ENCODE measurements at regions not wholly inside any gene's neighbourhood (a gene's known extent, or its start where the extent isn't known, plus 50 kb on each side); places are given as distances from the start of the nearest gene placed in this dataset.
"Not testable (repeated sequence)": the region's sequence is repeated elsewhere in the genome, so short reads cannot be mapped to it uniquely, and the experiment has no call there.

GRCh38 chr20:48132834-48133233 lies 347.6 kb upstream of the SULF2 start:
- H3K4me3 ChIP-seq (ENCODE audit: low read depth, low read length) = no peak overlapping the region
- TF ChIP-seq CTCF (IDR thresholded peaks at IDR 0.05; ENCODE audit: low read depth, low read length, missing control alignments) = no peak
- DNase-seq (ENCODE audit: low read depth) = no peak

- DNase-seq (ENCODE audit: low read depth) = no peak
- no peak for TF ChIP-seq CTCF (IDR thresholded peaks at IDR 0.05; ENCODE audit: low read depth, low read length, missing control alignments)
- H3K4me3 ChIP-seq (ENCODE audit: low read depth, low read length) = no peak overlapping the region
Measured at GRCh38 chr20:48131581-48131980, 346.3 kb upstream of the SULF2 start.

GRCh38 chr20:48129345-48129942 lies 344.2 kb upstream of the SULF2 start:
- no peak for DNase-seq (ENCODE audit: low read depth)
- TF ChIP-seq CTCF (IDR thresholded peaks at IDR 0.05; ENCODE audit: low read depth, low read length, missing control alignments) = no peak
- H3K4me3 ChIP-seq (ENCODE audit: low read depth, low read length) = no peak overlapping the region

- TF ChIP-seq CTCF (IDR thresholded peaks at IDR 0.05; ENCODE audit: low read depth, low read length, missing control alignments) = no peak
- H3K4me3 ChIP-seq (ENCODE audit: low read depth, low read length) = no peak overlapping the region
- DNase-seq (ENCODE audit: low read depth) = no peak
Measured at GRCh38 chr20:48128436-48128835, 343.2 kb upstream of the SULF2 start.

DNA sequence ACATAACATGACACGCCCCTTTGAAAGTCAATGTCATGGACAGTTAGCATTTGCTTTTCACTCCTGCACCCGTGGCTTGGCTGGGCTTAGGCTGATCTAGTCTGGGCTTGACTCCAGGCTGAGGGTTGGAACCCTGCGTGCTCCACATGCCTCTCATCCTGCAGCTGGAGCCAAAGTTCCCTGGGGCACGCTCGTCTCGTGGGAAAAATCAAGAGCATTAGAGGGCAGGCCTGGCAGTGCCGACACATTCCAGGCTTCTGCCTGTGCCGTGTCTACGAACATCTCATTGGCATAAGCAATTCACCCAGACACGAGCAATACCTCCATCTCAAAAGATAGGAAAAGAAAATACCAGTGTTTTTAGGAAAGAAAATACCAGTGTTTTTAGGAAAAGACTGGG lies 342.7 kb upstream of the SULF2 start:
- H3K4me3 ChIP-seq (ENCODE audit: low read depth, low read length); DNase-seq (ENCODE audit: low read depth): not testable (repeated sequence)

- H3K4me3 ChIP-seq (ENCODE audit: low read depth, low read length); DNase-seq (ENCODE audit: low read depth): not testable (repeated sequence)
Measured at GRCh38 chr20:48127133-48127532, 341.9 kb upstream of the SULF2 start.

DNA sequence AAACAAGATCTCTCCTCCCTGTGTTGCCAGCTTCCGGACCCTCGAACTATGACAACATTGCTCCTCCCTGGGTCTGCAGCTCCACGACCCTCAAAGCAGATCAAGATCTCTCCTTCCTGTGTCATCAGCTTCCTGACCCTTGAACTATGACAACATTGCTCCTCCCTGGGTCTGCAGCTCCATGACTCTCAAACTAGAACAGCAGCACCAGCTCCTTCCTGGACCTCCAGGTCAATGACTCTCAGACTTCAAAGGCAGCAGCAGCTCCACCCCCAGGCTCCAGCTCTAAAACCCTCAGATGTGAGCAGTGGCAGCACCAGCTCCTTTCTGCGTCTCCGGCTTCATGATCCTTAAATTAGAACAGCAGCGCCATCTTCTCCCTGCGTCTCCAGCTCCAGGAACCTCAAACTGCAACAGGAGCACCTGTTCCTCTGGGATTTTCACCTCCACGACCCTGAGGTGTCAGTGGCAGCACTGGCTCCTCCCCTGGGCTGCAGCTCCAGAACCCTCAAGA lies 341.0 kb upstream of the SULF2 start:
- H3K4me3 ChIP-seq (ENCODE audit: low read depth, low read length) = no peak overlapping the region
- no peak for DNase-seq (ENCODE audit: low read depth)
- no peak for TF ChIP-seq CTCF (IDR thresholded peaks at IDR 0.05; ENCODE audit: low read depth, low read length, missing control alignments)

DNA sequence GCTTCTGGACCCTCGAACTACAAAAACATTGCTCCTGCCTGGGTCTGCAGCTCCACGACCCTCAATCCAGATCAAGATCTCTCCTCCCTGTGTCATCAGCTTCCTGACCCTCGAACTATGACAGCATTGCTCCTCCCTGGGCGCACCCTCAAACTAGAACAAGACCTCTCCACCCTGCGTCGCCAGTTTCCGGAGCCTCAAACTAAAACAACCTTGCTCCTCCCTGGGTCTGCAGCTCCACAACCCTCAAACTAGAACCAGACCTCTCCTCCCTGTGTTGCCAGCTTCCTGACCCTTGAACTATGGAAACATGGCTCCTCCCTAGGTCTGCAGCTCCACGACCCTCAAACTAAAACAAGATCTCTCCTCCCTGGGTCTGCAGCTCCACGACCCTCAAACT lies 339.7 kb upstream of the SULF2 start:
- H3K4me3 ChIP-seq (ENCODE audit: low read depth, low read length) = no peak overlapping the region
- TF ChIP-seq CTCF (IDR thresholded peaks at IDR 0.05; ENCODE audit: low read depth, low read length, missing control alignments) = no peak

More for the DNA sequence above, 339.7 kb upstream of the SULF2 start:
- no peak for DNase-seq (ENCODE audit: low read depth)

Data from GM12864 (cell line).